Breast epithelium (tissue), 3 donors: ENCODE measurements at regions not wholly inside any gene's neighbourhood (a gene's known extent, or its start where the extent isn't known, plus 50 kb on each side); places are given as distances from the start of the nearest gene placed in this dataset.

Experiments used
- POLR2AphosphoS5 ChIP-seq, 3 donors: sonication (generic); formaldehyde crosslinking; IDR thresholded peaks; one replicate each; pipeline ENCODE4 v1.6.1; 2017; ENCODE audit warnings: antibody characterized with exemption in 3 of 3
- TF ChIP-seq, protein P1 (sequence below), 3 donors: fragments of 450-650 bp; IDR thresholded peaks; one replicate each; pipeline ENCODE4 v1.5.1; 2016 to 2017; ENCODE audit warnings: antibody characterized with exemption in 3 of 3, mild to moderate bottlenecking in 3 of 3, moderate library complexity in 3 of 3

DNA sequence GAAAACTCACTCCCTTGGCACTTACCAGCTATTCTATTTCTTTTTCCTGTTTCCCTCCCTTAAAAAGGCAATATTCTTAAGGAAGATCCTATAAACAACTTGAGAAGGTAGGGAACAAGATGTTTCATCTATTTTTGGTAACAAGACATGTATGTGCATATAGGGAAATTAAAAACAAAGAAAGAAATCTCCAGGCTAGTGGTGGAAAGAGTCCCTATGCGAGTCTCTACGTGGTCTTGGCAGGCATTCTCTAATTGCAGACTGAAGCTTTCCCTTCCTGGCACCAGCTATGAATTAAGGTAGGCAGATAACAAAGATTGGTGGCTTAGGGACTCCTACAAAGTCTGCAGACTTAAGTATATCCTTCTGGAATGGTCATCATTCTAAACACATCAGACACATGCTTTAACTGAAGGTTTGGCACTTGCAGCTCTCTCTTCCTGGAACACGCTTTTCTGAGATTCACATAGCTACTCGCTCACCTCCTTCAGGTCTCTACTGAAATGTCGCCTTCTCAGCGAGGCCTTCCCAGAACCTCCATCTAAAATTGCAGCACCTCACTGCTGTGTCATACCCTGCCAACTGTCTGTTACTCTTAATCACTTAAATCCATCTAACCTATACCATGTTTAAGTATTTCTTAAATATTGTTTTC lies 336.0 kb downstream of the VGLL3 start:
- TF ChIP-seq, protein P1, sequence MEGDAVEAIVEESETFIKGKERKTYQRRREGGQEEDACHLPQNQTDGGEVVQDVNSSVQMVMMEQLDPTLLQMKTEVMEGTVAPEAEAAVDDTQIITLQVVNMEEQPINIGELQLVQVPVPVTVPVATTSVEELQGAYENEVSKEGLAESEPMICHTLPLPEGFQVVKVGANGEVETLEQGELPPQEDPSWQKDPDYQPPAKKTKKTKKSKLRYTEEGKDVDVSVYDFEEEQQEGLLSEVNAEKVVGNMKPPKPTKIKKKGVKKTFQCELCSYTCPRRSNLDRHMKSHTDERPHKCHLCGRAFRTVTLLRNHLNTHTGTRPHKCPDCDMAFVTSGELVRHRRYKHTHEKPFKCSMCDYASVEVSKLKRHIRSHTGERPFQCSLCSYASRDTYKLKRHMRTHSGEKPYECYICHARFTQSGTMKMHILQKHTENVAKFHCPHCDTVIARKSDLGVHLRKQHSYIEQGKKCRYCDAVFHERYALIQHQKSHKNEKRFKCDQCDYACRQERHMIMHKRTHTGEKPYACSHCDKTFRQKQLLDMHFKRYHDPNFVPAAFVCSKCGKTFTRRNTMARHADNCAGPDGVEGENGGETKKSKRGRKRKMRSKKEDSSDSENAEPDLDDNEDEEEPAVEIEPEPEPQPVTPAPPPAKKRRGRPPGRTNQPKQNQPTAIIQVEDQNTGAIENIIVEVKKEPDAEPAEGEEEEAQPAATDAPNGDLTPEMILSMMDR (IDR thresholded peaks at IDR 0.05) = no peak
- TF ChIP-seq POLR2AphosphoS5 (IDR thresholded peaks at IDR 0.05) = no peak
